Neuronal stem cell (in vitro differentiated cells): ENCODE measurements at regions not wholly inside any gene's neighbourhood (a gene's known extent, or its start where the extent isn't known, plus 50 kb on each side); places are given as distances from the start of the nearest gene placed in this dataset.

Experiments
- DNase-seq: peaks from one replicate; pipeline ENCODE4 v3.0.0-alpha.2; 2013; ENCODE audit warnings: low spot score
- H2AFZ ChIP-seq: one replicate; pipeline ENCODE4 v1.6.1; 2013; ENCODE audit warnings: mild to moderate bottlenecking, low read length, inconsistent platforms
- H2AK5ac ChIP-seq: 2 replicates; pipeline ENCODE4 v1.6.1; 2013; ENCODE audit warnings: low read depth, mild to moderate bottlenecking, inconsistent platforms, low read length, moderate library complexity, mixed read lengths
- H2BK120ac ChIP-seq: 2 replicates; pipeline ENCODE4 v1.6.1; 2013; ENCODE audit warnings: low read depth, mild to moderate bottlenecking, inconsistent platforms, low read length, moderate library complexity, mixed read lengths
- H2BK12ac ChIP-seq: one replicate; pipeline ENCODE4 v1.6.1; 2013; ENCODE audit warnings: low read length, inconsistent platforms
- H2BK15ac ChIP-seq: 2 replicates; pipeline ENCODE4 v1.6.1; 2013; ENCODE audit warnings: mild to moderate bottlenecking, low read length, inconsistent platforms, mixed read lengths
- H2BK5ac ChIP-seq: one replicate; pipeline ENCODE4 v1.6.1; 2013; ENCODE audit warnings: inconsistent platforms, mild to moderate bottlenecking, low read length, moderate library complexity
- H3K14ac ChIP-seq: one replicate; pipeline ENCODE4 v1.6.1; 2013; ENCODE audit warnings: low read length, inconsistent platforms
- H3K18ac ChIP-seq: 2 replicates; pipeline ENCODE4 v1.6.1; 2013; ENCODE audit warnings: low read length, inconsistent platforms
- H3K23ac ChIP-seq: 2 replicates; pipeline ENCODE4 v1.6.1; 2013; ENCODE audit warnings: low read depth, mild to moderate bottlenecking, mixed read lengths, low read length, inconsistent platforms; ENCODE audit not compliant: poor library complexity
- H3K27ac ChIP-seq: replicated peaks from 3 replicates; pipeline ENCODE4 v1.5.1; 2013; ENCODE audit warnings: low read length, inconsistent platforms
- H3K27me3 ChIP-seq, 3 experiments: 2 replicates each; pipeline ENCODE4 v1.6.1; 2013; ENCODE audit warnings: low read length in 3 of 3, mild to moderate bottlenecking in 2 of 3, inconsistent platforms in 1 of 3, low read depth in 1 of 3, mixed read lengths in 1 of 3, moderate library complexity in 1 of 3; ENCODE audit not compliant: control insufficient read depth in 3 of 3, insufficient read depth in 3 of 3
- H3K36me3 ChIP-seq, 2 donors: replicated peaks in 1 of 2; 2 replicates each; pipeline ENCODE4 v1.6.1; 2013; ENCODE audit warnings: low read length in 2 of 2; ENCODE audit not compliant: control insufficient read depth in 2 of 2, insufficient read depth in 2 of 2
- H3K4ac ChIP-seq: 2 replicates; pipeline ENCODE4 v1.6.1; 2013; ENCODE audit warnings: inconsistent platforms, mild to moderate bottlenecking, low read length, moderate library complexity
- H3K4me1 ChIP-seq, 2 donors: 1 replicate in 1 of 2; 2 replicates in 1 of 2; pipeline ENCODE4 v1.6.1; 2013; ENCODE audit warnings: low read length in 2 of 2, low read depth in 1 of 2; ENCODE audit not compliant: control insufficient read depth in 2 of 2, insufficient read depth in 1 of 2
- H3K4me2 ChIP-seq: one replicate; pipeline ENCODE4 v1.6.1; 2013; ENCODE audit warnings: mild to moderate bottlenecking, low read length, inconsistent platforms; ENCODE audit not compliant: insufficient read depth, poor library complexity, severe bottlenecking
- H3K4me3 ChIP-seq, 2 donors: 2 replicates each; pipeline ENCODE4 v1.5.1; 2013; ENCODE audit warnings: low read length in 2 of 2, mild to moderate bottlenecking in 2 of 2, inconsistent platforms in 1 of 2, moderate library complexity in 1 of 2
- H3K79me1 ChIP-seq: one replicate; pipeline ENCODE4 v1.6.1; 2013; ENCODE audit warnings: low read depth, mild to moderate bottlenecking, inconsistent platforms, low read length, moderate library complexity
- H3K9ac ChIP-seq: one replicate; pipeline ENCODE4 v1.6.1; 2013; ENCODE audit warnings: mild to moderate bottlenecking, low read depth, low read length, inconsistent platforms; ENCODE audit not compliant: poor library complexity
- H3K9me3 ChIP-seq, 2 donors: replicated peaks in 1 of 2; 2 replicates each; pipeline versions ENCODE3 to v1.6.1; 2013; ENCODE audit warnings: low read length in 2 of 2, mild to moderate bottlenecking in 2 of 2, inconsistent platforms in 1 of 2, low read depth in 1 of 2, mixed read lengths in 1 of 2, moderate library complexity in 1 of 2; ENCODE audit not compliant: control insufficient read depth in 2 of 2, insufficient read depth in 1 of 2
- H4K8ac ChIP-seq: one replicate; pipeline ENCODE4 v1.6.1; 2013; ENCODE audit warnings: low read depth, mild to moderate bottlenecking, inconsistent platforms, low read length, moderate library complexity
- H4K91ac ChIP-seq: one replicate; pipeline ENCODE4 v1.6.1; 2013; ENCODE audit warnings: low read length, low read depth, mild to moderate bottlenecking, inconsistent platforms; ENCODE audit not compliant: poor library complexity
- WGBS, 2 donors: extraction: QIAGEN DNeasy Blood & Tissue Kit; methylation state at CpG; one replicate each; pipeline ENCODE4 v1.1.7; 2013; ENCODE audit warnings: missing lambda C conversion rate in 2 of 2, mixed read lengths in 1 of 2; ENCODE audit not compliant: insufficient read length in 2 of 2, insufficient replicate concordance in 1 of 2; ENCODE audit errors: extremely low coverage in 2 of 2; 5-methylcytosine and 5-hydroxymethylcytosine counted together

- no peak overlapping the region for H4K8ac ChIP-seq
- H3K27me3 ChIP-seq = no peaks in the 10 kb centered on the region
- H3K9ac ChIP-seq = no peak overlapping the region
- H3K27ac ChIP-seq = no peak overlapping the region
- H3K4ac ChIP-seq = no peak overlapping the region
- H3K79me1 ChIP-seq = no peaks in the 10 kb centered on the region
- peaks cover 0 to 3% of the 10 kb centered on the region in 2 donors for H3K9me3 ChIP-seq
- no peak overlapping the region for H3K4me3 ChIP-seq
- no peak overlapping the region for H2BK120ac ChIP-seq
- H2AK5ac ChIP-seq = no peak overlapping the region
- H3K18ac ChIP-seq = no peak overlapping the region
- H2AFZ ChIP-seq = no peak overlapping the region
- H4K91ac ChIP-seq = no peak overlapping the region
- no peak overlapping the region for H2BK15ac ChIP-seq
- no peak overlapping the region for H2BK5ac ChIP-seq
- H3K36me3 ChIP-seq = no peaks in the 10 kb centered on the region
- no peak overlapping the region for H2BK12ac ChIP-seq
- no peak for DNase-seq
- H3K4me1 ChIP-seq = no peaks in the 10 kb centered on the region
- no peak overlapping the region for H3K14ac ChIP-seq
- no CpG with 5 or more reads among the region's 2 CpGs for WGBS, 2 donors
- no peak overlapping the region for H3K23ac ChIP-seq
- H3K4me2 ChIP-seq = no peak overlapping the region
Observed at GRCh38 chr2:224196810-224197209, 157.7 kb upstream of the SERPINE2 start.

DNA sequence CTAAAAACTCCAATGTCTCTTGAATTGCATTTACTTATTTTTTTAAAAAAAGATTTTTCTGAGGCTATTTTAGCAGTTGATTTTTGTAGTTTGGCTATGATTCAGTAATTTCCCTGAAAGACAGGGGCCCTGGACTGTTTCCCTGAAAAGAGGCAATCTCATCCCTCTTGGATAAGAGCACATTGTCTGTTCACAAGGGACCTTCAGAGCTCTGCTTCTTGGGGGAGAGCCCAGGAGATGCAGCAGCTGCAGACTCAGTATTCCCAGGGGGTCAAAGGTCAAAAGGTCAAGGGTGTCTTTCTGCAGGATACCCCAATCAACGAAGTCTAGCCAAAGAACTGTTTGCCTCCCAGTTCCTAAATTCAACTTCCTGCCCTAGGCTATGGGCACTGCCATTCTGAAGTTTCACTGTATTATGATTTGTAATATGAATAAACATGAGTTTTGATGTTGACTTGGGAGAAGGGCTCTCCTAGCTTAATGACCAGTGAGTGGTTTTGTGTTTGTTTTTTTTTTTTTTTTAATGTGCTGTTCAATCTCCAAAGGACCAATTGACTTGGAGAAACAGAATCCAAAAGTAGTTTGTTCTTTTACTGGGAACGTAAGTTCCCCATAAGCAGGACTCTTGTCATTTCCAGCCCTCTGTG lies 157.0 kb upstream of the SERPINE2 start:
- no peak overlapping the region for H3K23ac ChIP-seq
- H2BK5ac ChIP-seq = no peak overlapping the region
- H3K79me1 ChIP-seq = no peaks in the 10 kb centered on the region
- no peak overlapping the region for H3K9ac ChIP-seq
- H2BK12ac ChIP-seq = no peak overlapping the region
- H3K9me3 ChIP-seq = peaks cover 0 to 2% of the 10 kb centered on the region in 2 donors
- no peak overlapping the region for H3K27ac ChIP-seq
- H3K4me3 ChIP-seq = no peak overlapping the region
- no peak overlapping the region for H3K14ac ChIP-seq
- no peak overlapping the region for H3K4ac ChIP-seq
- no peak overlapping the region for H2AK5ac ChIP-seq
- WGBS, 2 donors = no CpG with 5 or more reads among the region's 2 CpGs
- H2BK15ac ChIP-seq = no peak overlapping the region
- DNase-seq = no peak
- H2AFZ ChIP-seq = no peak overlapping the region
- H4K91ac ChIP-seq = no peak overlapping the region
- no peak overlapping the region for H3K4me2 ChIP-seq
- no peaks in the 10 kb centered on the region for H3K27me3 ChIP-seq
- H3K4me1 ChIP-seq = no peaks in the 10 kb centered on the region
- no peak overlapping the region for H4K8ac ChIP-seq
- no peaks in the 10 kb centered on the region for H3K36me3 ChIP-seq
- no peak overlapping the region for H3K18ac ChIP-seq
- no peak overlapping the region for H2BK120ac ChIP-seq

- no peaks in the 10 kb centered on the region for H3K36me3 ChIP-seq
- H3K27ac ChIP-seq = no peak overlapping the region
- H2AFZ ChIP-seq = no peak overlapping the region
- no peak overlapping the region for H3K4me3 ChIP-seq
- H3K4me1 ChIP-seq = no peaks in the 10 kb centered on the region
- no peaks in the 10 kb centered on the region for H3K79me1 ChIP-seq
- H2AK5ac ChIP-seq = no peak overlapping the region
- H3K23ac ChIP-seq = no peak overlapping the region
- no peak overlapping the region for H3K18ac ChIP-seq
- no peak overlapping the region for H4K8ac ChIP-seq
- no peak overlapping the region for H3K4ac ChIP-seq
- H3K4me2 ChIP-seq = no peak overlapping the region
- H2BK15ac ChIP-seq = no peak overlapping the region
- no peak overlapping the region for H4K91ac ChIP-seq
- peaks cover 0 to 2% of the 10 kb centered on the region in 2 donors for H3K9me3 ChIP-seq
- no peak overlapping the region for H2BK5ac ChIP-seq
- whole genome bisulfite sequencing, 2 donors = no CpG with 5 or more reads among the region's 1 CpG
- no peak overlapping the region for H2BK120ac ChIP-seq
- H3K27me3 ChIP-seq = no peaks in the 10 kb centered on the region
- no peak overlapping the region for H3K14ac ChIP-seq
- no peak overlapping the region for H2BK12ac ChIP-seq
- DNase-seq = no peak
- no peak overlapping the region for H3K9ac ChIP-seq
Observed at GRCh38 chr2:224194161-224194560, 155.1 kb upstream of the SERPINE2 start.

- WGBS, 2 donors = no CpG with 5 or more reads among the region's 3 CpGs
- Histone ChIP-seq H3K27ac (no peak overlapping the region), H3K4ac (no peak overlapping the region), H4K8ac (no peak overlapping the region), H2BK15ac (no peak overlapping the region), H3K4me1 (no peaks in the 10 kb centered on the region), H2AFZ (no peak overlapping the region), H3K23ac (no peak overlapping the region), H3K4me3 (no peak overlapping the region), H3K14ac (no peak overlapping the region), H2AK5ac (no peak overlapping the region), H3K18ac (no peak overlapping the region), H3K36me3 (no peaks in the 10 kb centered on the region), H3K27me3 (no peaks in the 10 kb centered on the region), H2BK12ac (no peak overlapping the region), H3K79me1 (no peaks in the 10 kb centered on the region), H3K9ac (no peak overlapping the region), H2BK120ac (no peak overlapping the region), H3K4me2 (no peak overlapping the region), H3K9me3 (peaks cover 0 to 2% of the 10 kb centered on the region in 2 donors), H4K91ac (no peak overlapping the region), H2BK5ac (no peak overlapping the region)
- DNase-seq = no peak
Observed at GRCh38 chr2:224191465-224191864, 152.4 kb upstream of the SERPINE2 start.
